HCT116 (cell line): ENCODE measurements at regions not wholly inside any gene's neighbourhood (a gene's known extent, or its start where the extent isn't known, plus 50 kb on each side); places are given as distances from the start of the nearest gene placed in this dataset.

Experiments used
- ATAC-seq: fragments of 200-7000 bp; cut with Tn5 transposase; 2 replicates; pipeline ENCODE4 v1.9.1; 2020; ENCODE audit warnings: mild to moderate bottlenecking, moderate library complexity
- BruUV-seq: library from RNA; stranded (reverse); fragments of 400-500 nt; replicated peaks from 2 replicates; lab custom pipeline; 2021; lab: Mats Ljungman, UMichigan
- CTCF ChIA-PET: fragments of 300-600 bp; sonication (Branson Sonifier 250); formaldehyde crosslinking; loops from one replicate; lab custom pipeline; 2021; ENCODE audit warnings: antibody characterized with exemption; lab: Charles Lee
- POLR2A ChIA-PET: fragments of 300-600, 350-600 bp; sonication (Branson Sonifier 250); formaldehyde crosslinking; loops from one replicate; lab custom pipeline; 2021; ENCODE audit warnings: antibody characterized with exemption; lab: Charles Lee
- RAD21 ChIA-PET, 2 experiments: fragments of 300-600 bp; sonication (Branson Sonifier 250); formaldehyde crosslinking; loops; one replicate each; lab custom pipeline; 2023; ENCODE audit warnings: low total read pairs in 2 of 2; ENCODE audit not compliant: uncharacterized antibody in 2 of 2, unreplicated experiment in 2 of 2, low non-redundant PET in 1 of 2; lab: Charles Lee
- DNase-seq: peaks from one replicate; pipeline ENCODE4 v3.0.0-alpha.2; 2010; ENCODE audit warnings: low read depth, low spot score
- H2AFZ ChIP-seq: fragments of 200-600 bp; shearing (Covaris generic), sonication (generic); 2 replicates; pipeline ENCODE4 v1.6.1; 2017; ENCODE audit warnings: low read depth, mixed run types, mixed read lengths, antibody characterized with exemption, low read length; ENCODE audit not compliant: poor library complexity, severe bottlenecking
- H3K27ac ChIP-seq: 2 replicates; pipeline ENCODE4 v1.5.1; 2012; ENCODE audit warnings: low read depth, low read length
- H3K27me3 ChIP-seq: fragments of 200-600 bp; sonication (generic); 2 replicates; pipeline ENCODE4 v1.6.1; 2016; ENCODE audit warnings: mixed run types, low read length, mixed read lengths; ENCODE audit not compliant: insufficient read depth
- H3K36me3 ChIP-seq, 2 experiments: fragments of 200-500 bp in 1 of 2; fragments of 200-600 bp in 1 of 2; sonication (Bioruptor generic) in 1 of 2; sonication (generic) in 1 of 2; 2 replicates each; pipeline versions ENCODE4 v1.5.1 to v1.6.1; 2014 to 2016; ENCODE audit warnings: low read length in 2 of 2, inconsistent platforms in 1 of 2, mixed read lengths in 1 of 2, mixed run types in 1 of 2; ENCODE audit not compliant: insufficient read depth in 2 of 2, control insufficient read depth in 1 of 2
- H3K4me1 ChIP-seq, 2 experiments: fragments of 200-600 bp in 1 of 2; sonication (generic) in 1 of 2; 2 replicates each; pipeline versions ENCODE4 v1.5.1 to v1.6.1; 2012 to 2017; ENCODE audit warnings: low read length in 2 of 2, inconsistent platforms in 1 of 2, mild to moderate bottlenecking in 1 of 2, mixed read lengths in 1 of 2, mixed run types in 1 of 2, moderate library complexity in 1 of 2; ENCODE audit not compliant: insufficient read depth in 2 of 2, control insufficient read depth in 1 of 2
- H3K4me2 ChIP-seq: fragments of 200-600 bp; sonication (generic); 2 replicates; pipeline ENCODE4 v1.6.1; 2017; ENCODE audit warnings: mixed run types, low read length, mixed read lengths
- H3K4me3 ChIP-seq, 2 experiments: fragments of 200-600 bp in 1 of 2; sonication (generic) in 1 of 2; replicated peaks in 1 of 2; 2 replicates each; pipeline ENCODE4 v1.5.1; 2011 to 2016; ENCODE audit warnings: low read length in 2 of 2, control low read depth in 1 of 2, low read depth in 1 of 2, mild to moderate bottlenecking in 1 of 2, mixed read lengths in 1 of 2, mixed run types in 1 of 2
- H3K79me2 ChIP-seq: fragments of 200-600 bp; sonication (generic); 2 replicates; pipeline ENCODE4 v1.6.1; 2017; ENCODE audit warnings: mild to moderate bottlenecking, mixed run types, low read length, moderate library complexity, mixed read lengths; ENCODE audit not compliant: insufficient read depth
- H3K9ac ChIP-seq: fragments of 200-600 bp; sonication (generic); 2 replicates; pipeline ENCODE4 v1.6.1; 2016; ENCODE audit warnings: low read length, mixed read lengths
- H3K9me2 ChIP-seq: fragments of 200-600 bp; sonication (generic), shearing (Covaris generic); 2 replicates; pipeline ENCODE4 v1.6.1; 2017; ENCODE audit warnings: mixed run types, mild to moderate bottlenecking, moderate library complexity; ENCODE audit not compliant: insufficient read depth
- H3K9me3 ChIP-seq, 2 experiments: fragments of 200-500 bp in 1 of 2; fragments of 200-600 bp in 1 of 2; sonication (Bioruptor generic) in 1 of 2; sonication (generic) in 1 of 2; 2 replicates each; pipeline ENCODE4 v1.6.1; 2014 to 2017; ENCODE audit warnings: low read length in 2 of 2, mixed read lengths in 2 of 2, inconsistent platforms in 1 of 2, low read depth in 1 of 2, mild to moderate bottlenecking in 1 of 2, mixed run types in 1 of 2, moderate library complexity in 1 of 2; ENCODE audit not compliant: control insufficient read depth in 1 of 2, insufficient read depth in 1 of 2
- H4K20me1 ChIP-seq: fragments of 200-600 bp; sonication (generic), shearing (Covaris generic); 2 replicates; pipeline ENCODE4 v1.6.1; 2017; ENCODE audit warnings: mixed run types, mild to moderate bottlenecking, moderate library complexity; ENCODE audit not compliant: insufficient read depth
- CEBPB ChIP-seq: IDR thresholded peaks from 2 replicates; pipeline ENCODE4 v1.6.1; 2012; ENCODE audit warnings: low read depth
- EGR1 ChIP-seq: IDR thresholded peaks from 2 replicates; pipeline ENCODE4 v1.6.1; 2012; ENCODE audit warnings: low read depth
- ELF1 ChIP-seq: IDR thresholded peaks from 2 replicates; pipeline ENCODE4 v1.6.1; 2012; ENCODE audit warnings: low read depth, borderline replicate concordance
- EZH2 ChIP-seq: fragments of 200-600 bp; sonication (generic); IDR thresholded peaks from 2 replicates; pipeline ENCODE4 v1.6.1; 2017; ENCODE audit warnings: antibody characterized with exemption, mixed run types
- EZH2phosphoT487 ChIP-seq: fragments of 200-600 bp; IDR thresholded peaks from 2 replicates; pipeline ENCODE4 v1.6.1; 2018; ENCODE audit warnings: antibody characterized with exemption, borderline replicate concordance
- FOSL1 ChIP-seq: IDR thresholded peaks from 2 replicates; pipeline ENCODE4 v1.6.1; 2012; ENCODE audit warnings: low read depth
- JUND ChIP-seq: IDR thresholded peaks from 2 replicates; pipeline ENCODE4 v1.6.1; 2012
- RAD21 ChIP-seq: IDR thresholded peaks from 2 replicates; pipeline ENCODE4 v1.6.1; 2012; ENCODE audit warnings: low read depth, mild to moderate bottlenecking
- SRF ChIP-seq: IDR thresholded peaks from 2 replicates; pipeline ENCODE4 v1.6.1; 2012; ENCODE audit warnings: low read depth
- YY1 ChIP-seq: IDR thresholded peaks from 2 replicates; pipeline ENCODE4 v1.6.1; 2011; ENCODE audit warnings: low read length, low read depth, moderate library complexity, mild to moderate bottlenecking; ENCODE audit not compliant: insufficient replicate concordance; ENCODE audit errors: extremely low read depth
- ZNF274 ChIP-seq: fragments of 200-500 bp; sonication (Bioruptor generic); IDR thresholded peaks from 2 replicates; pipeline ENCODE4 v1.6.1; 2014; ENCODE audit warnings: mild to moderate bottlenecking, low read depth, low read length, inconsistent platforms
- intact Hi-C: fragments of 100-400 bp; cut with micrococcal nuclease; formaldehyde crosslinking; loops from 2 replicates; pipeline ENCODE4 v1.10.0; 2022
- TF ChIP-seq, protein P1 (sequence below): IDR thresholded peaks from 2 replicates; pipeline ENCODE4 v1.6.1; 2012; ENCODE audit warnings: low read depth
- TF ChIP-seq, protein P2 (sequence below): IDR thresholded peaks from 2 replicates; pipeline ENCODE4 v1.6.1; 2012

DNA sequence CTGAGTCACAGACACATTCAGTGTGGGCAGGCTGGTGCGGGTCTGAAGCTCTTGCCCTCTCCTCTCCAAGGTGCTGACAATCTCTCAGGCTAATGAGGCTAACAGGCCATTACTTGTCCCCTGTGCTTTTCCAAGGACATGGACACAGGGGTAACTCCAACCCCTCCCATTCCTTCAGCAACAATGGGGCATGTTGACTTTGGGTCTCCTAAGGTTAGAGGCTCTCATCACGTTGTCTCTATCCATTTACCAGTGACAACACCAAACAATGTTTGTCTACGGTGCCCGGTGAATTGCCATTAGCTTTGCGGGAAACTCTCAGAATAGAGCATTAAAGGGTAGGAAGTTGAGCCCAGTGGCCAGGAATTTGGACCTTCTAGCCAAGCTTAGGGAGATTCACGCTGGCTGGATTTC, 101.6 kb upstream of the TNS3 start:
- no peak for ATAC-seq
- Histone ChIP-seq H3K9me3 (no peaks in the 10 kb centered on the region), H3K9ac (no peak overlapping the region), H3K4me1 (no peaks in the 10 kb centered on the region), H4K20me1 (no peaks in the 10 kb centered on the region)
- TF ChIP-seq SRF (no peak), EZH2phosphoT487 (no peak), ZNF274 (no peak), JUND (no peak), RAD21 (no peak)
- TF ChIP-seq, all 23 proteins: peak for 0
- Histone ChIP-seq H3K4me3 (no peak overlapping the region), H3K9me2 (no peaks in the 10 kb centered on the region), H3K4me2 (no peak overlapping the region), H3K27me3 (no peaks in the 10 kb centered on the region), H3K27ac (no peak overlapping the region), H3K36me3 (no peaks in the 10 kb centered on the region), H3K79me2 (no peaks in the 10 kb centered on the region), H2AFZ (no peak overlapping the region)
- ChIA-PET POLR2A (no interaction called here), CTCF (no interaction called here), RAD21 (no interaction called here)
- intact Hi-C loops, result no loop called here
- DNase-seq, result no peak
- BruUV-seq, result no TSS peak

DNA sequence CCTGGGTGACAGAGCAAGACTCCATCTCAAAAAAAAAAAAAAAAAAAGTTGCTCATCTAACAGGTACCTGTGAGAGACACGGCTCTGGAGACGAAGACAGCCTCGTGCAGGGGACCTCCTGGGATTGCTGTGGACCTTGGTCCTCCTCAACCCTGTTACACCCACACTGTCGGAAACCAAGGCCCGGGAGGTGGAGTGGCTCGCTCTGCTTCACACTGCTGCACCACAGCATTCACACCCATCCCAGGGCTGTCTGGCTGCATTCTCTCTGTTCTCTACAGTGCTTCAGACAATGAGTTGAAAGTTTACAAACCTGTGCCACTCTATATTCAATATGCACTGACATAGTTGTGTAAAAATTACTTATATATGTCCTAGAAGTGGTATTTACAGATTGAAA, 101.0 kb upstream of the TNS3 start:
- no peaks in the 10 kb centered on the region for H4K20me1 ChIP-seq
- H3K9me3 ChIP-seq, result no peaks in the 10 kb centered on the region
- H3K9ac ChIP-seq, result no peak overlapping the region
- H3K9me2 ChIP-seq, result no peaks in the 10 kb centered on the region
- ChIA-PET RAD21 (no interaction called here), CTCF (no interaction called here), POLR2A (no interaction called here)
- no TSS peak for BruUV-seq
- ATAC-seq (no peak), DNase-seq (no peak)
- intact Hi-C loops, result no loop called here
- no peak overlapping the region for H3K4me2 ChIP-seq
- no peak overlapping the region for H3K4me3 ChIP-seq
- H3K4me1 ChIP-seq, result no peaks in the 10 kb centered on the region
- H3K27ac ChIP-seq, result no peak overlapping the region
- H3K27me3 ChIP-seq, result no peaks in the 10 kb centered on the region
- TF ChIP-seq EGR1, result no peak
- TF ChIP-seq ZNF274, result no peak
- TF ChIP-seq JUND, result no peak
- TF ChIP-seq CEBPB, result no peak
- no peak for TF ChIP-seq ELF1
- TF ChIP-seq, protein P1, sequence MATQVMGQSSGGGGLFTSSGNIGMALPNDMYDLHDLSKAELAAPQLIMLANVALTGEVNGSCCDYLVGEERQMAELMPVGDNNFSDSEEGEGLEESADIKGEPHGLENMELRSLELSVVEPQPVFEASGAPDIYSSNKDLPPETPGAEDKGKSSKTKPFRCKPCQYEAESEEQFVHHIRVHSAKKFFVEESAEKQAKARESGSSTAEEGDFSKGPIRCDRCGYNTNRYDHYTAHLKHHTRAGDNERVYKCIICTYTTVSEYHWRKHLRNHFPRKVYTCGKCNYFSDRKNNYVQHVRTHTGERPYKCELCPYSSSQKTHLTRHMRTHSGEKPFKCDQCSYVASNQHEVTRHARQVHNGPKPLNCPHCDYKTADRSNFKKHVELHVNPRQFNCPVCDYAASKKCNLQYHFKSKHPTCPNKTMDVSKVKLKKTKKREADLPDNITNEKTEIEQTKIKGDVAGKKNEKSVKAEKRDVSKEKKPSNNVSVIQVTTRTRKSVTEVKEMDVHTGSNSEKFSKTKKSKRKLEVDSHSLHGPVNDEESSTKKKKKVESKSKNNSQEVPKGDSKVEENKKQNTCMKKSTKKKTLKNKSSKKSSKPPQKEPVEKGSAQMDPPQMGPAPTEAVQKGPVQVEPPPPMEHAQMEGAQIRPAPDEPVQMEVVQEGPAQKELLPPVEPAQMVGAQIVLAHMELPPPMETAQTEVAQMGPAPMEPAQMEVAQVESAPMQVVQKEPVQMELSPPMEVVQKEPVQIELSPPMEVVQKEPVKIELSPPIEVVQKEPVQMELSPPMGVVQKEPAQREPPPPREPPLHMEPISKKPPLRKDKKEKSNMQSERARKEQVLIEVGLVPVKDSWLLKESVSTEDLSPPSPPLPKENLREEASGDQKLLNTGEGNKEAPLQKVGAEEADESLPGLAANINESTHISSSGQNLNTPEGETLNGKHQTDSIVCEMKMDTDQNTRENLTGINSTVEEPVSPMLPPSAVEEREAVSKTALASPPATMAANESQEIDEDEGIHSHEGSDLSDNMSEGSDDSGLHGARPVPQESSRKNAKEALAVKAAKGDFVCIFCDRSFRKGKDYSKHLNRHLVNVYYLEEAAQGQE, result no peak
- no peak for TF ChIP-seq EZH2phosphoT487
- TF ChIP-seq, protein P2, sequence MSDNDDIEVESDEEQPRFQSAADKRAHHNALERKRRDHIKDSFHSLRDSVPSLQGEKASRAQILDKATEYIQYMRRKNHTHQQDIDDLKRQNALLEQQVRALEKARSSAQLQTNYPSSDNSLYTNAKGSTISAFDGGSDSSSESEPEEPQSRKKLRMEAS, result no peak
- TF ChIP-seq YY1, result no peak
- TF ChIP-seq EZH2, result no peak
- no peak for TF ChIP-seq FOSL1
- H3K79me2 ChIP-seq, result no peaks in the 10 kb centered on the region
- no peak overlapping the region for H2AFZ ChIP-seq
- no peaks in the 10 kb centered on the region for H3K36me3 ChIP-seq
